Stimulated activated naive CD8-positive, alpha-beta T cell treated with anti-CD3 and anti-CD28 coated beads, Interleukin-15, Interleukin-2, amounts not matched to agents 100 U/mL and 50 U/mL, for 24 hours (primary cell): ENCODE measurements at regions not wholly inside any gene's neighbourhood (a gene's known extent, or its start where the extent isn't known, plus 50 kb on each side); places are given as distances from the start of the nearest gene placed in this dataset.
A peak's percentile ranks its signal among the peaks of the same experiment; 100 is the strongest.

ENCODE experiments used
- ATAC-seq: fragments of 150-1000 bp; cut with Tn5 transposase; one replicate; pipeline ENCODE4 v1.10.0; 2021
- DNase-seq: peaks from one replicate; pipeline ENCODE4 v3.0.0; 2021

- DNase-seq: peak; percentile 50
- no peak for ATAC-seq
Observed at GRCh38 chr6:153231048-153231646, 100.1 kb upstream of the RGS17 start.

DNA sequence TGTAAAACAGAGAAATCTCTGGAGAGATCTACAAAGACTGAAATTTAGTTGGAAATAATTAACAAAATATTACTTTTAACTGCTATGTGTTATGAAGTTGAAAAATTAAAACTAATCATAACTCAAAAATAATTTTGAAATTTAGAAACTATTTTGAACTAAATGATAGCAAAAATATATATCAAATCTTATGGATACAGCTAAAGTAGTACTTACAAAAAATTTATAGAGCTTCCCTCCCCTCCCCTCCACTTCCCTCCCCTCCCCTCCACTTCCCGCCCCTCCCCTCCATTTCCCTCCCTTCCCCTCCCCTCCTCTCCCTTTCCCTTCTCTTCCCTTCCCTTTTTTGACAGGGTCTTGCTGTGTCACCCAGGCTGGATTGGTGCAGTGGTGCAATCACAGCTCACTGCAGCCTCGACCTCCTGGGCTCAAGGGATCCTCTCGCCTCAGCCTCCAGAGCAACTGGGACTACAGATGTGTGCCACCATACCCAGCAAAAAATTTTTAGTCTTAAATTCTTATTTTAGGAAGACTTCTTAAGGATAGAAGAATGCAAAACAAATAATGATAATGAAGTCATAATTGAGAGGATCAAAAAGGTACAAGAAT is 87.2 kb upstream of the RGS17 start:
- ATAC-seq (no peak), DNase-seq (no peak)

DNA sequence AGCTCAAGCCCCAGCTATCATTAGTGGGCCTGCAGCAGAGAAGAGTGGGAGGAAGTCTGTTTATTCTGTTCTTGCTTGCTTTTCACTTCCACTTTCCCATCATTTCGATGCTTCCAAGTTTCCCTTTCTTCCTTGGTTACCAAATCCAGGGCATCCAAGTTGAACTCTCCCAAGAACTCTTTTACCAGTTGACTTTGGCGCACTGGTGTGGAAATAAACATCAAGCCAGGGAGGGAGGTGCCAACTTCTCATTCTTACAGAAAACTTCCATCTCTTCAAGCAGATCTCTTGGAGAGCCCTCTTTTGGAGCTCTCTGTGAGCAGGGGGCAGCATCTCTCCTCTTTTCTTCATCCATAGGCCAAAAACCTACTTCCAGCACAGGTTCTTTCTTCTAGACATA is 85.7 kb upstream of the RGS17 start:
- no peak for DNase-seq
- ATAC-seq: no peak

DNA sequence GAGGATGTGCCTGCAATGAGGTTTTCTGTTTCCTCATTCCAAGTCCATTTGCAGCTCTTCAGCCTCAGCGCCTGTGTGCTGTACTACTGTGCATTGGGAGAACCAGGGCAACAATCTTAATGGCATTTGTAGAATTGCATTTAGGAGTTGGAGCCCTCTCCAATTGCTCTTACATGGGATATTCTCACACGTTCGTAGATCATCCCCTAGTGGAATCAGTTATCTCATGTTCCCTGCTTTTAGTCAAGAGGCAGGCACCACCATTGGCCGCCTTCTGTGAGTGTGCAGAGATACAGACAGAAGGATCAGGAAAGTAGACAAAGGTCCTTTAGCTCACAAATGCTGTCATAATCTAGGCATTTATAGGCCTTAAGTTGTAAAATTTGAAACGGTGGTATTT is 84.2 kb upstream of the RGS17 start:
- ATAC-seq (no peak), DNase-seq (no peak)

DNA sequence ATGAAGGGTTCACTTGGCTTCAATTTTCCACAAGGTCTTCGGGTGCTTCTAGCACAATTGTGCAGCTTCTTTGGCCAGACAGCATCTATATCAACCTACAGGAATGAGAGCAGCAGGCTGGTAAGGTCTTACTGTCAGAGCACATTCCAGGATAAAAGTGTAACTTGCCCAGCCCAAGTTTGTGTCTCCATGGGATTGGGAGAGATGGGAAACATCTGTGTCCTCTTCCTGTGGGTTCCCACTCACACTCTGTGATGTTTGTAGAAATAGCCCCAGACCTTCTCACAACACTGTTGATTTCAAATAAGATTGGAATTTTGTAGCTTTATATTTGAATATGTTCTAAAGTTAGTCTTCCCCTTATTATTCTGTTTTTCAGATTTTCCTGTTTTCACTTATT is 83.4 kb upstream of the RGS17 start:
- no peak for ATAC-seq

DNA sequence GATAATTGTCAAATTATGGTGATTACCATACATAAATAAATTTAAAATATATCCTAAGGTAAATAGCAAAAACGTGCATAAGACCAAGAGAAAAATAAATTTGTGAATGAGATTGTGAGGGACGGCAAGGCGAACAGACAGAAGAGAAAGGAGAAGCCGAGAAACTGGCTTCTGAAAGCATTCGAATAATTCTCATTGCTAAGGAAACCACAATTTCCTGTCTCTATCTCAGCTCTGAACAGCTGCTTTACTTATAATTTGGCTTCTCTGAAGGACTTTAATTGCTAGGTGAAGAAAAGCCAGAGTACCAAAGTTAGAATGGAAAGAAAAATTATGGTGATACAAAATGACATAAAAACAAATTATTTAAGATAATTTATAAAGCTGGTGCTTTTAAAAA is 79.0 kb upstream of the RGS17 start:
- ATAC-seq: no peak
- DNase-seq: no peak

More for the DNA sequence above, 83.4 kb upstream of the RGS17 start:
- DNase-seq: no peak

- ATAC-seq (no peak), DNase-seq (no peak)
Observed at GRCh38 chr6:153208706-153209105, 77.6 kb upstream of the RGS17 start.

DNA sequence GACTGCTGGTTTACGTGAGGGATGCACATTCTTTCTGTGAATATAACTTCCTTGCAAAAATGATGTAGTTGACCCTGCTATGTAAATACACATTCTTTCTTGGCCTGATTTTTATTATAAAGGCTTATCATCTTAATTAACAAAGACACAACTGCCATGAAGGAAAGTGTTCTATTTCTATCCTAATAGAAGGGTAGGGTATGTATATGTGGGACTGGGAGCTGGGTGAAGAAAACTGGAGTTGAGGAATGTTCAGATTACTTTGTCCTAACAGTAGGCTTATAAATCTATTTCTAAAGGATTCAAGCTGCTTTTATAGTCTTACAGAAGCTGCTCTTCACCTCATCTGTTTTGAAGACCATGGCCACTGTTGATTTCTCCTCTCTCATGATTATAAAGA is 76.5 kb upstream of the RGS17 start:
- ATAC-seq: no peak

DNA sequence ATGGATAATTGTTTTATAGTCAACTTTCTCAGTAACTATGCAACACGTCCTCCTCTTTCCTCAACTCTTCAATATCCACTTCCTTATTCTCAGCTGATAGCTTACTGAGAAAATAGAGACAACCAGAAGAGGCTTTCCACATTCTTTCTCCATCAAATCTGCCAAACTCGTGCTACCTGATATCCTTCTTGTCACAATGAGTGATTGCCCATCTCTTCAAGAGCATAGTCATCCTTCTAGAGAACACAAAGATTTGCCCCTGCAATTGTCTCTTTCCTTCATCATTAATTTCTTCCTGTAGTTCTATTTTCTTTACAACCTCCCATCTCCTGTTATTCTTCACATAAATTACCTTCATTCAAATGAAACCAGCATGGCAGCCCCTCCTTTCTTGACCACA is 75.9 kb upstream of the RGS17 start:
- no peak for ATAC-seq

More for the DNA sequence above, 76.5 kb upstream of the RGS17 start:
- no peak for DNase-seq

GRCh38 chr6:153192943-153193885 is 62.1 kb upstream of the RGS17 start:
- ATAC-seq: no peak
- no peak for DNase-seq

More for the DNA sequence above, 75.9 kb upstream of the RGS17 start:
- DNase-seq: no peak

- ATAC-seq: no peak
- DNase-seq: no peak
Observed at GRCh38 chr6:153183925-153184324, 52.8 kb upstream of the RGS17 start.
